HG02852 (cell line): ENCODE measurements at regions not wholly inside any gene's neighbourhood (a gene's known extent, or its start where the extent isn't known, plus 50 kb on each side); places are given as distances from the start of the nearest gene placed in this dataset.

Source experiments
- ATAC-seq: cut with Tn5 transposase; IDR thresholded peaks from one replicate; pipeline ENCODE4 v1.9.1; 2021; ENCODE audit warnings: mild to moderate bottlenecking, moderate library complexity; ENCODE audit not compliant: unreplicated experiment

- no peak for ATAC-seq
These were observed 180.3 kb upstream of the PPARGC1A start for GRCh38 chr4:24070117-24070516.

DNA sequence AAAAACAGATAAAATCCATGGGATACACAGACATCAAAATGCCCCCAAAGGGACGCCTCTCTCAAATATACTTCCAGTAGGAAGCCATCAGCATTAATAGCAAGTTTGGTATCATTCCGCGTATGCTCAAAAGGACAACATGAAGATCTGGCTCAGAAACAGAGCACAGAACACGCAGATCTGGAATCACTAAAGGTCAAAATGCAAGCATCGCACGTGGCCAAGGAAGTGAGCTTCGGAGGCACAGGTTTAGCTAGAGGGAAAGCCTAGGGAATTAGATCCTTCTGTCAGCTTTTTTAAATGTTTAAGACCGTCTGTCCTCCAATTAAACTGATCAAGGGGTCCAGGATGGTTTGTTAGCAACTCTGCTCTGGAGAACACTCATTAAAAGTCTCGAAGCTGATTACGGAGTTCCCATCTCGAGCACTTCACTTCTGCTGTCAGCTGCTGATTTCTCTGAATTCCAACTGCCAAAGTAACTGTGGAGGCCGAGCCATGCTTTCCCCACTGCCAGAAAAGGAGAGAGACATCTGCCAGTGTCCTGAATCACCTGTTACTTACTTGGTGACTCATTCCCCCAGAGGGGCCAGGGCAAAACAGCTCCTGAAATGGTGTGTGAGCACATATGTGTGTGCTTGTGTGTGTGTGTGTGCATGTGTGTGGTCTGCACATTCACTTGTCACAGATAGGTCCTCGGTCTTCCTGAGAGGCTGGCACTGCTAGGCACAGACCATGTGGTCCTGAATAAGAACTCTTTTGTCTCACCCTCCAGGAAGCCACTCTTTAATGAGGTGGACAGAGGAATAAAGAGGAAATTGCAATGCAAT, 177.7 kb upstream of the PPARGC1A start:
- no peak for ATAC-seq

DNA sequence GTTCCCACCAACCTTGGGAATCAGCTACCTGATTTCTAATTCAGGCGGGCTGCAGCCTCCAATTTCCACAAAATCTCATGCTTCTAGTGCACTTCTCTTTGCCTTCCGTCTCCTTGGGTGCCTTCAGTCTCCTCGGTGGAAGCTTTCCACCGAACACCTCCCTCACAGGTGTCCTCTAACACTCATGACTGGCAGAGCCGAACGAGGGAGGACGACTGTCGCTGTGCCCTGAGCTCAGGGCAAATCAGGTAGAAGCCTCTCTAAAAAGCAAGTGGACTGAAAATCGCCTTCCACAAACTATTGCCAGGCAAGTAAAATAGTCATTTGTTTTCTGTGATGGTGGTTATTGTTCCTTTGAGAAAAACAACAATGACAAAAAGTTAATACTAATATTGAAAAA, 176.1 kb upstream of the PPARGC1A start:
- no peak for ATAC-seq

DNA sequence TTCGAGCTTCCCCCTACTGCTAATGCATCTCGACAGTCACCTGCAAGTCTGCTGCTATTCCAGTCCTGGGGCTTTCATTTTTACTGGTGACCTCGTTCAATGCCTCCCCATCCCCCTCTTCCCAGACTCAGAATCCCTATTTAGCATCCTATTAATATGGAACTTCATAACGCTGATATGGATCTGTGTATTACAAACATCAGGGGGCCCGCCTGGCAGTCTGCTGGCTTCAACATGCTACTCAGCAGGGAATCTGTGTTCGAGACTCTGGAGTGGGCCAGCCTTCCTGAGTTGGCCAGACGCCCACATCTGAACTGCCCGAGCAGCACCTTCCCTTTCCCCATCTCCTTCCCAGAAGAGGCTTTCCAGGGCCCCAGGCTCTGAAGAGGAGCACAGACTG, 173.9 kb upstream of the PPARGC1A start:
- no peak for ATAC-seq

- ATAC-seq = no peak
These were observed 171.1 kb upstream of the PPARGC1A start for GRCh38 chr4:24060932-24061331.

- no peak for ATAC-seq
These were observed 170.0 kb upstream of the PPARGC1A start for GRCh38 chr4:24059839-24060238.

- ATAC-seq = no peak
These were observed 168.2 kb upstream of the PPARGC1A start for GRCh38 chr4:24057915-24058559.

DNA sequence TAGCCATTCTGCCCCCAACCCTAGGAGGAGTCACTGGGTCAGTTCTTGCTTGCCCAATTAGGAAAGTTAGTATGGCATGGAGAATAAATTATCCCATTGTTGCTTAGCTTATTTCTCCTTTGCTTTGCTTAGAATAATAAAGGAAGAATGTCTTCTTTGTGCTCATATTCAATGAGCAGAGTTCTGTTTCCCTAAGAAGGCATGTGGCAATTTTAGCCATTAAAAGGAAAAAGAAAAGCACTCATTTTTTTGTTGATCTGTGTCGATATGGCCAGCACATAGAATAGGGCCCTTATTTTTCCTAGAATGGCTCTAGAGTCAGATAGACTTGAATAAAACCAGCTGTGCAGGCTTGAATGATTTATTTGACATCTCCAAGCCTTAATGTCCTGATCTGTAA, 166.4 kb upstream of the PPARGC1A start:
- ATAC-seq = no peak

- ATAC-seq = no peak
These were observed 165.8 kb upstream of the PPARGC1A start for GRCh38 chr4:24055623-24056022.

DNA sequence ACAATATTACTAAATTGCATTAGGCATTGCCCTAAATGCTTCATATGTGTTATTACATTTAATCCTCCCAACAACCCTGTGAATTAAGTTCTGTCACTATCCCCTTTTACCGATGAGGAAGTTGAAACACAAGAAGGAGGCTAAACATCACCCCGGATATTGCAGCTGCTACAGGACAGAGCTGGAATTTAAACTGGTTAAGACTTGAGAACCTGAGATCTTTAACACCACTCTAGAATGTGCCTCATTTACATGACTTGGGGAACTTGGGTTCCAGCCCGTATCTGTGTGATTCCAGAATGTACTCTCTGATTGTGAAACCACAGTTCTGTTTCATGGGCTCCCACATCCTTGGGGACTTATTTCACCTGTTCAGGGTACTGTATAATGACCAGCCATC, 165.1 kb upstream of the PPARGC1A start:
- no peak for ATAC-seq

DNA sequence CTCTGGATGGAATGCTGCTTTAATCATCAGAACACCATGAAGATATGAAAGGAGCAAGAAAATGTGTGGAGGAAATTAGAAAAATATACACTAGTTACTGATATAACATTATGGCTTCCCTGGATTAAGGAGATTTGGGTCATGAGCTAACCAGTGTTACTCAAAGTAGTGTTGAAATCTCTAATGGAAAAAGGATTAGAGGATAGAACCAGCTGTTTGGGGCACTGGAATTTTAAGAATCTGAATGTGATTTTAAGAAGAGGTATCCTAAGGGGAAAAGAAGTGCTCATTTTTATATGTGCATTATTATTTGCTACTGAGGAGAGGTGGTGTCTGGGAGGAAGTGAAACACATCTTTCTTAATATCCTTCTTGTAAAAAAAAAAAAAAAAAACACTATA, 164.1 kb upstream of the PPARGC1A start:
- ATAC-seq = no peak

DNA sequence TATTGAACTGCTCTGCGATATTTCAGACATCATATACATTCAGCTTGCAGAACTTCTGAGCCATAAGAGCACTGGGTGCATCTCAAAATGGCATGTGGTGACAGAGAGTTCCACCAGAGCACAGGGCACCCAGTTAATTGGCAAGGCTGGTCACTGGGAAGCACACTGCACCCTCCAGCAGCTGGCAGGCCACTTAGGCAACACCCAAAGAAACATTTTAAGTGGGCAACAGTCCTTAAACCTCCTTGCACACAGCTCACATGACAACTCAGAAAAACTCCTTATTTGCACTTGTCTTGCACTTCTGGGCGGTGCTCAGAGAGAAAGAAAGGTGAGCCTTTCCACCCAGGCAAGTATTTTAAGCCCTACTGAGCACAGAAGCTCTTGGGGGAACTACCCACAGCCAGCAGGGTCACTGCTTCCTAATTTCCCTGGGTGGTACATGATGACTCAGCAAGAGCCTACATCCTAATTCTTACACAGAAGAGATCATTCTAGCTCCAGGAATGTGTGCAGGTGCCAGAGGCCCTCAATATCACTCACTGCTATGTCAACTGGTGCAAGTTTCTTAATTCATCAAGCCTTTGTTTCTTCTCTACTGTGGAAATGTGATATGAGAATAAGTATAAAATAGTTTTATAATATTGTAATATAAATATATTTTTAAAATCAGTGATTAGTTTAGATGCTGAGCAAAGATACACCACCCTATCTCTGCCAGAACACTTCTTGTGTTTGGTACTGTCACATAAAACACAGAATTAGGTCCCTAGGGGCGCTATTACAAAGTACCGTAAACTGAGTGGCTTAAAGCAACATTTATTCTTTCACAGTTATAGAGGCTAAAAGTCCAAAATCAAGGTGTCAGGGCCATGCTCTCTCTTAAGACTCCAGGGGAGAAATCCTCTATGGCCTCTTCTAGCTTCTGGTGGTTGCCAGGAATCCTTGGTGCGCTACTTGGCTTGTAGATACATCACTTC, 155.1 kb upstream of the PPARGC1A start:
- no peak for ATAC-seq

DNA sequence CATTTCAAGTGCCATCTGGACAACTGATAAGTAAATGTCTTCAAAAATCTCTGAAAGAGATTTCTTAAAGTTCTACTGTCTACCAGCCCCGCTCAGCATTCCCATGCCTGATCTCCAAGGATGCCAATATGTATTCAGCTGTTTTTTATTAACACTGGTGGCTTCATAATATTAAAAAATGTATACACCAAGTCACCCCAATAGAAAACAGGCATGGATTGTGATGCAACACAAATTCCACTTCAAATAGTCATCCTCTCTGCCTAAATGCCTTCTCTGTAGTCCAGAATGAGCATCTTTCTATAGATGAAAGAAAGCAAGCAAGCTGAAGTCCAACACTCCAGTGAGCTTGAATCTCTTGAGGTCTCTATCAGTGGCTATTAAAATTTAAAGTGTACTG, 152.2 kb upstream of the PPARGC1A start:
- ATAC-seq = no peak

GRCh38 chr4:24040811-24041210, 151.0 kb upstream of the PPARGC1A start:
- ATAC-seq = no peak

DNA sequence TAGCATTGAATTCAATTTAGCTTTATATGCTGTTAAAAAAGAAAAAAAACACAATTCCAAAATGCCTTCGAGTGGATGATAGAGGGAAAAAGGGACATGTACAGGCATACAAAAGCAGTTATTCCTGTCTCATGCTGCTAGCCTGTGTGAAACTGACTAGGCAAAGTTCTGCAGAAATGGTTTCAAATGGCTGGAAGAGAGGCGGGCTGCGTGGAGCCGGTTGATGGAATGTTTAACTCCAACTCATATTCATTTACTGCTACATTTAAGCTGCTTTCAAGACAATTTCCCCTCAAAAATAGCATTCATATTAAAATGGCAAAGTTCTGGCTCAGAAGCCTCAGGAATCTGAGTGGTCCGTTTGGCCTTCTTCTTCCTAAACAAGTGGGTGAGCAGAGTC, 143.8 kb upstream of the PPARGC1A start:
- no peak for ATAC-seq

- no peak for ATAC-seq
These were observed 142.6 kb upstream of the PPARGC1A start for GRCh38 chr4:24032371-24032989.

DNA sequence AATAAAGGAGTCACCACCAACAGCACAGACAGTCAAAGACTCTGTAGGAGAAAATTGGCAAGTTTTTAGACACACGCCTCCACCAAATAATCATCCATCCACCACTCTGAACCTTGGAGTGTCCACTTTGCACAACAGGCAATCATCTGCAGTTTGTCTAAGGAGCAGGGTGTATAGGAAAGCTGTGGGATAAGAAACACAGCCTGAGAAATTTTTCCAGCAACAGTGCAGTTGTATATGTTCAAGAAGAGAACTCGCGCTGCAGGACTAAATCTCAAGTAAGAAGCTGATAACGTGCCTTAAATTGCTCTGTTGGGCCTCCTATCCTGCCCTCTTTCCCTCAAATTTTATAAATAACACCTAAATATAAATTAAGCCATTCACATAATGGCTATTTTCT, 136.7 kb upstream of the PPARGC1A start:
- no peak for ATAC-seq

DNA sequence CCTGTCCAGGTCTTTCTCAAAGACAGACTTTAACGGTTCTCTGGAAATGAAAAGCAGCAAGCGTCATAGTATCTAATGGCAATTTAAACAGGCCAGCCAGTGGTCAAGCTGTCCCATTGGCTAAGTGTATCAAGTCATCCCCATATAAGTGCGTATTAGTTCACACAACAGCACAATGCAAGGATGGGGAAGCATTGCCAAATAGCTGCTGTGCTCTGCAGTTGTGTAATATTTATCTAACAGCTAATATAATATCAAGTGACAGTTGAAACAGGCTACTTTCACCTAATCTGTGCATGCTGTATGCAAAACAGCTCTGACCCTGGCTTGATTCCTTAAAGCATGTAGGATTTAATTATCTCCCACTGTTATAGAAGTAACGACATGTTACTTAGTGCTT, 134.8 kb upstream of the PPARGC1A start:
- ATAC-seq = no peak

GRCh38 chr4:24024157-24024556, 134.3 kb upstream of the PPARGC1A start:
- ATAC-seq = no peak

GRCh38 chr4:24015782-24016181, 125.9 kb upstream of the PPARGC1A start:
- no peak for ATAC-seq
